Suprapubic skin (tissue), 4 donors: ENCODE measurements at regions not wholly inside any gene's neighbourhood (a gene's known extent, or its start where the extent isn't known, plus 50 kb on each side); places are given as distances from the start of the nearest gene placed in this dataset.

Experiments used
- DNase-seq, 2 donors: peaks; one replicate each; pipeline ENCODE4 v3.0.0-alpha.2; 2019; ENCODE audit warnings: low spot score in 2 of 2
- H3K27ac ChIP-seq: fragments of 200-600 bp; sonication (generic); one replicate; pipeline ENCODE4 v1.5.1; 2019
- H3K27me3 ChIP-seq: fragments of 200-600 bp; sonication (generic); one replicate; pipeline ENCODE4 v1.5.1; 2019
- H3K36me3 ChIP-seq: fragments of 200-600 bp; sonication (generic); one replicate; pipeline ENCODE4 v1.5.1; 2019
- H3K4me1 ChIP-seq: fragments of 200-600 bp; sonication (generic); one replicate; pipeline ENCODE4 v1.5.1; 2019
- H3K4me3 ChIP-seq: fragments of 200-600 bp; sonication (generic); one replicate; pipeline ENCODE4 v1.5.1; 2019; ENCODE audit warnings: mild to moderate bottlenecking
- H3K9me3 ChIP-seq: fragments of 200-600 bp; sonication (generic); one replicate; pipeline ENCODE4 v1.5.1; 2019
- EP300 ChIP-seq: sonication (generic); formaldehyde crosslinking; IDR thresholded peaks from one replicate; pipeline ENCODE4 v1.6.1; 2017; ENCODE audit warnings: antibody characterized with exemption
- POLR2A ChIP-seq, 2 donors: fragments of 450-650 bp; IDR thresholded peaks; one replicate each; pipeline ENCODE4 v1.6.1; 2017; ENCODE audit warnings: antibody characterized with exemption in 2 of 2, mild to moderate bottlenecking in 2 of 2, moderate library complexity in 2 of 2
- POLR2AphosphoS5 ChIP-seq, 3 donors: sonication (generic); formaldehyde crosslinking; IDR thresholded peaks; one replicate each; pipeline ENCODE4 v1.6.1; 2017; ENCODE audit warnings: antibody characterized with exemption in 3 of 3
- WGBS: methylation state at CpG from one replicate; pipeline ENCODE4 v1.1.5; 2018; 5-methylcytosine and 5-hydroxymethylcytosine counted together
- TF ChIP-seq, protein P1 (sequence below), 2 donors: fragments of 200-600 bp in 1 of 2; fragments of 450-650 bp in 1 of 2; sonication (generic) in 1 of 2; IDR thresholded peaks; one replicate each; pipeline ENCODE4 v1.5.1; 2016 to 2019; ENCODE audit warnings: antibody characterized with exemption in 2 of 2, mild to moderate bottlenecking in 1 of 2, moderate library complexity in 1 of 2

DNA sequence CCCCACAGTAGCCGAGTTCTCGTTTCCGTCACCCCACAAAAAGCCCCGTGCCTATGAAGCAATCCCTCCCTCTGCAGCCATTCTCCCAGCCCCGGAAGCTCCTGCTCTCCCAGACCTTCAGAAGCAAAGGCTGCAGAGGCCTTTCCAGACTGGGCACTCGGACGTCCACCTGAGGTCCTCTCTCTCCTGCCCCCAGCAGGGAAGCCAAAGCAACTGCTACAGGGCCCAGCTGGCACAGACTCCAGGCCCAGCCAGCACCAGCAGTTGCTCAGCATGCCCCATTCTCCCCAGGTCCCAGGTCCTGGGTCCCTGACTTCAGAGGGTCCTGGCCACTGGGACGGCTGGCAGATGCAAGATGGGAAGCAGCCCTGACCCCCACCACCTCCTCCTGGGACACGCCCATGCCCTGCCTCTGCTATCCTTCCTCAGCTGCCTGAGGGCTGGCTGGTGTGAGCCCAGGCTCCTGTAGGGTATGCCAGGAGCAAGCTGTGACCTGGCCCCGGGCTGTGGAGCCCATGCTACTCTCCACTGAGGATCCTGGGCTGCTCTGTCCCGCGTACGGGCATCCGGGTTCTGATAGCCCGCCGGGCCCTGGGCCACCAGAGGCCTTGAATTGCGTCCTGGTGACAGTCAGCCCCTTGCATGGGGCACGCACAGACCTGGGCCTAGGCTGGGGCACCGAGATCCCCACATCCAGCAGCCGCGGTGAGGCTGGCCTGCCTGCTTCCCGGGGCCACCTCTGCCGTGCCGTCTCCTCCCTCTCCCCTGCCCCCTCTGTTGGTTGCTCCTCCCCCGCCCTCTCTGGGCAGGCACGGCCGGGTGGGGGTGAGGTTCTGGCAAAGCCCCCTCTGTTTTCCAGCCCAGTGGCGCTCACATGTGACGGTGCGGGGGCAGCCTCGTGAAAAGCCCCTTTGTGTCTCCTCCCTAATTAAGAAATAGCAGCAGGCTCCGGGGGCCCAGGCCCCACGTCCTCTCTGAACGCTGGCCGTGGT lies 1310.3 kb downstream of the BRD1 start:
- H3K36me3 ChIP-seq, result no peaks in the 10 kb centered on the region
- TF ChIP-seq, protein P1, sequence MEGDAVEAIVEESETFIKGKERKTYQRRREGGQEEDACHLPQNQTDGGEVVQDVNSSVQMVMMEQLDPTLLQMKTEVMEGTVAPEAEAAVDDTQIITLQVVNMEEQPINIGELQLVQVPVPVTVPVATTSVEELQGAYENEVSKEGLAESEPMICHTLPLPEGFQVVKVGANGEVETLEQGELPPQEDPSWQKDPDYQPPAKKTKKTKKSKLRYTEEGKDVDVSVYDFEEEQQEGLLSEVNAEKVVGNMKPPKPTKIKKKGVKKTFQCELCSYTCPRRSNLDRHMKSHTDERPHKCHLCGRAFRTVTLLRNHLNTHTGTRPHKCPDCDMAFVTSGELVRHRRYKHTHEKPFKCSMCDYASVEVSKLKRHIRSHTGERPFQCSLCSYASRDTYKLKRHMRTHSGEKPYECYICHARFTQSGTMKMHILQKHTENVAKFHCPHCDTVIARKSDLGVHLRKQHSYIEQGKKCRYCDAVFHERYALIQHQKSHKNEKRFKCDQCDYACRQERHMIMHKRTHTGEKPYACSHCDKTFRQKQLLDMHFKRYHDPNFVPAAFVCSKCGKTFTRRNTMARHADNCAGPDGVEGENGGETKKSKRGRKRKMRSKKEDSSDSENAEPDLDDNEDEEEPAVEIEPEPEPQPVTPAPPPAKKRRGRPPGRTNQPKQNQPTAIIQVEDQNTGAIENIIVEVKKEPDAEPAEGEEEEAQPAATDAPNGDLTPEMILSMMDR (IDR thresholded peaks at IDR 0.05), result no peak
- TF ChIP-seq EP300 (no peak), POLR2AphosphoS5 (IDR thresholded peaks at IDR 0.05) (no peak), POLR2A (IDR thresholded peaks at IDR 0.05) (no peak)
- no peaks in the 10 kb centered on the region for H3K27me3 ChIP-seq
- 73% methylated on average over 17 of the region's 35 CpGs for WGBS
- no peaks in the 10 kb centered on the region for H3K4me1 ChIP-seq
- H3K9me3 ChIP-seq, result no peaks in the 10 kb centered on the region
- DNase-seq, result no peak
- no peak overlapping the region for H3K4me3 ChIP-seq
- H3K27ac ChIP-seq, result no peak overlapping the region

- 81% methylated on average over 9 of the region's 9 CpGs for WGBS
Measured at GRCh38 chr22:48516571-48516970, 1311.1 kb downstream of the BRD1 start.

GRCh38 chr22:48515571-48516200 lies 1312.0 kb downstream of the BRD1 start:
- H3K27me3 ChIP-seq, result no peaks in the 10 kb centered on the region
- no peaks in the 10 kb centered on the region for H3K4me1 ChIP-seq
- H3K27ac ChIP-seq, result no peak overlapping the region
- H3K4me3 ChIP-seq, result no peak overlapping the region
- TF ChIP-seq POLR2AphosphoS5 (IDR thresholded peaks at IDR 0.05) (no peak), POLR2A (IDR thresholded peaks at IDR 0.05) (no peak), EP300 (no peak)
- TF ChIP-seq, protein P1 (IDR thresholded peaks at IDR 0.05), result no peak
- no peak for DNase-seq
- WGBS, result 96% methylated on average over 24 of the region's 24 CpGs
- no peaks in the 10 kb centered on the region for H3K9me3 ChIP-seq
- no peaks in the 10 kb centered on the region for H3K36me3 ChIP-seq

More at GRCh38 chr22:48516571-48516970, 1311.1 kb downstream of the BRD1 start:
- H3K36me3 ChIP-seq, result no peaks in the 10 kb centered on the region
- no peaks in the 10 kb centered on the region for H3K27me3 ChIP-seq
- no peaks in the 10 kb centered on the region for H3K9me3 ChIP-seq
- no peak for DNase-seq
- no peak overlapping the region for H3K27ac ChIP-seq
- no peaks in the 10 kb centered on the region for H3K4me1 ChIP-seq
- TF ChIP-seq POLR2AphosphoS5 (IDR thresholded peaks at IDR 0.05), result no peak
- TF ChIP-seq, protein P1 (IDR thresholded peaks at IDR 0.05), result no peak
- TF ChIP-seq POLR2A (IDR thresholded peaks at IDR 0.05), result no peak
- no peak for TF ChIP-seq EP300
- H3K4me3 ChIP-seq, result no peak overlapping the region

DNA sequence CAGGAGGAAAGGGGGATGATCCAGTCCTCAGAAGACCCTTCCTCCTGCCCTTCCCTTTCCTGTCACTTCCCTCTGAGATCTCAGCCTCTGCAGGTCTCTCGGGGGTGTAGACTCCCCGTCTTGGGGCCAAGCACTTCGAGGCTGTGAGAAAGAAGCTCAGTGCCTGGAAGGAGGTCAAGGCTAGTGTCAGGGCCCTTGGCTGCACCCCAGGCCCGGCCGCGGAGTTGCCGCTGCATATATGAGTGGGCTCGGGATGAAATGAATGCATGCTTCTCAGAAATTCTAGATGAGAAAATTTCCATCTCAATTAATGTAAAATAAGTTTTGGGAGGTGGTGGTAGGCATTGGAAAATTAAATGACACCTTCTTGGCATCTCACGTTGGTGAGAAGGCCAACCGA lies 1313.7 kb downstream of the BRD1 start:
- H3K36me3 ChIP-seq, result no peaks in the 10 kb centered on the region
- TF ChIP-seq POLR2AphosphoS5 (IDR thresholded peaks at IDR 0.05) (no peak), EP300 (no peak), POLR2A (IDR thresholded peaks at IDR 0.05) (no peak)
- TF ChIP-seq, protein P1 (IDR thresholded peaks at IDR 0.05), result no peak
- WGBS, result 74% methylated on average over 10 of the region's 10 CpGs
- no peak overlapping the region for H3K4me3 ChIP-seq
- H3K4me1 ChIP-seq, result no peaks in the 10 kb centered on the region
- no peak for DNase-seq
- H3K27me3 ChIP-seq, result no peaks in the 10 kb centered on the region
- H3K9me3 ChIP-seq, result no peaks in the 10 kb centered on the region
- no peak overlapping the region for H3K27ac ChIP-seq

DNA sequence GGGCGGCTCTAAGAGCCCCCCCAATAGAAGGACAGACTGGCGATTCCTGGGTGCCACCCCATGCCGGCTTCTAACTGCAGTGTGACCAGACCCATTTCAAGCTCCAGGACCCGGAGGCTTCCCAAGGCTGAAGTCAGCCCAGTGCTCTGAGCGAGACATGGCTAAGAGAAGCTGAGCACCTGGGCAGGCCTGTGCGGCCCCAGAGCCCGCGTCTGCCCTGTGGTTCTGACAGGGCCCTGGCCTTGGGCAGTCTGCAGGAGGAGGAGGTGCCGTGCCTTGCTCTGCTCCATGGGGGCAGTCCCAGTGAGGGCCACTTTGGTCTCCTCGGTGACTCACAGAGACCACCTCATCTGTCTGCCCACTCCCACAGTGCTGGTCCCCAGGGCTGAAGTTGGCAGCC lies 1314.2 kb downstream of the BRD1 start:
- Histone ChIP-seq H3K36me3 (no peaks in the 10 kb centered on the region), H3K4me1 (no peaks in the 10 kb centered on the region), H3K4me3 (no peak overlapping the region), H3K9me3 (no peaks in the 10 kb centered on the region), H3K27ac (no peak overlapping the region), H3K27me3 (no peaks in the 10 kb centered on the region)
- WGBS, result 91% methylated on average over 5 of the region's 10 CpGs
- DNase-seq, result no peak
- no peak for TF ChIP-seq POLR2A (IDR thresholded peaks at IDR 0.05)
- TF ChIP-seq POLR2AphosphoS5 (IDR thresholded peaks at IDR 0.05), result no peak
- TF ChIP-seq, protein P1 (IDR thresholded peaks at IDR 0.05), result no peak
- no peak for TF ChIP-seq EP300
